Panc1 (cell line): ENCODE measurements at regions not wholly inside any gene's neighbourhood (a gene's known extent, or its start where the extent isn't known, plus 50 kb on each side); places are given as distances from the start of the nearest gene placed in this dataset.

Experiments used
- ATAC-seq: fragments of 200-7000 bp; cut with Tn5 transposase; 2 replicates; pipeline ENCODE4 v1.9.1; 2020; ENCODE audit warnings: mild to moderate bottlenecking, moderate library complexity
- BruUV-seq: library from RNA; stranded (reverse); fragments of 400-500 nt; replicated peaks from 2 replicates; lab custom pipeline; 2021; lab: Mats Ljungman, UMichigan
- CTCF ChIA-PET: fragments of 300-600 bp; sonication (Branson Sonifier 250); formaldehyde crosslinking; loops from one replicate; lab custom pipeline; 2022; ENCODE audit warnings: antibody characterized with exemption; lab: Charles Lee
- POLR2A ChIA-PET: fragments of 300-600 bp; sonication (Branson Sonifier 250); formaldehyde crosslinking; loops from one replicate; lab custom pipeline; 2022; ENCODE audit warnings: antibody characterized with exemption; lab: Charles Lee
- DNase-seq: peaks from one replicate; pipeline ENCODE4 v3.0.0-alpha.2; 2010; ENCODE audit warnings: low read depth, low spot score
- H3K27ac ChIP-seq: 2 replicates; pipeline ENCODE4 v1.5.1; 2011; ENCODE audit warnings: mild to moderate bottlenecking, low read length, inconsistent platforms
- H3K27me3 ChIP-seq: fragments of 200-500 bp; sonication (Bioruptor generic); 2 replicates; pipeline ENCODE4 v1.6.0; 2014; ENCODE audit warnings: low read length, inconsistent platforms; ENCODE audit not compliant: control insufficient read depth, insufficient read depth
- H3K36me3 ChIP-seq: fragments of 200-500 bp; sonication (Bioruptor generic); 2 replicates; pipeline ENCODE4 v1.5.1; 2014; ENCODE audit warnings: inconsistent platforms, mild to moderate bottlenecking, low read length, moderate library complexity; ENCODE audit not compliant: control insufficient read depth, insufficient read depth
- H3K4me1 ChIP-seq: 2 replicates; pipeline ENCODE4 v1.5.1; 2011; ENCODE audit warnings: inconsistent platforms, mild to moderate bottlenecking, low read length, moderate library complexity; ENCODE audit not compliant: control insufficient read depth, insufficient read depth
- H3K4me3 ChIP-seq, 2 experiments: 2 replicates each; pipeline ENCODE4 v1.5.1; 2011 to 2012; ENCODE audit warnings: low read depth in 2 of 2, low read length in 2 of 2, mild to moderate bottlenecking in 2 of 2, inconsistent platforms in 1 of 2, moderate library complexity in 1 of 2
- H3K9me3 ChIP-seq: fragments of 200-500 bp; sonication (Bioruptor generic); 2 replicates; pipeline ENCODE4 v1.5.1; 2014; ENCODE audit warnings: low read depth, mild to moderate bottlenecking, inconsistent platforms, low read length, moderate library complexity; ENCODE audit not compliant: control insufficient read depth, insufficient read depth
- CTCF ChIP-seq: fragments of 450-650 bp; IDR thresholded peaks from 2 replicates; pipeline ENCODE4 v1.5.1; 2017; ENCODE audit warnings: mild to moderate bottlenecking
- POLR2AphosphoS5 ChIP-seq: IDR thresholded peaks from 2 replicates; pipeline ENCODE4 v1.6.1; 2012; ENCODE audit warnings: mild to moderate bottlenecking, low read depth, low read length, moderate library complexity
- REST ChIP-seq, 2 experiments: IDR thresholded peaks; 2 replicates each; pipeline ENCODE4 v1.6.1; 2011 to 2012; ENCODE audit warnings: low read depth in 2 of 2, control low read depth in 1 of 2, low read length in 1 of 2, mild to moderate bottlenecking in 1 of 2, moderate library complexity in 1 of 2; ENCODE audit not compliant: insufficient read depth in 1 of 2
- SIN3A ChIP-seq: IDR thresholded peaks from 2 replicates; pipeline ENCODE4 v1.6.1; 2012; ENCODE audit warnings: low read depth, mild to moderate bottlenecking, low read length, moderate library complexity, borderline replicate concordance; ENCODE audit not compliant: insufficient read depth
- TCF7L2 ChIP-seq: IDR thresholded peaks from 2 replicates; pipeline ENCODE4 v1.6.1; 2011; ENCODE audit warnings: mild to moderate bottlenecking, low read depth, low read length, inconsistent platforms
- in situ Hi-C: cut with HindIII; loops from 2 replicates; pipeline ENCODE4 v1.10.0; 2016; ENCODE audit warnings: low sequenced_read_pairs, low pct_unique_long_range_greater_than_20kb
- intact Hi-C: fragments of 100-400 bp; cut with micrococcal nuclease; formaldehyde crosslinking; loops from one replicate; pipeline ENCODE4 v1.10.0; 2022; ENCODE audit not compliant: unreplicated experiment

- in situ Hi-C loops = no loop called here
- no peak overlapping the region for H3K27ac ChIP-seq
- CTCF ChIA-PET = interaction anchor here (0.6 kb wide), 1 partner anchor 215 kb away, joined by 3 read pairs; no protein-coding TSS in a partner anchor
- no peaks in the 10 kb centered on the region for H3K9me3 ChIP-seq
- no peak for TF ChIP-seq SIN3A
- TF ChIP-seq TCF7L2 = no peak
- no peak for TF ChIP-seq REST (IDR thresholded peaks at IDR 0.05; ENCODE audit: insufficient read depth in 1 of 2, low read depth in 2 of 2, low read length in 1 of 2)
- TF ChIP-seq POLR2AphosphoS5 = no peak
- TF ChIP-seq CTCF = no peak
- intact Hi-C loops = no loop called here
- no peaks in the 10 kb centered on the region for H3K36me3 ChIP-seq
- DNase-seq = no peak
- no peaks in the 10 kb centered on the region for H3K4me1 ChIP-seq
- no TSS peak for BruUV-seq
- H3K27me3 ChIP-seq = no peaks in the 10 kb centered on the region
- POLR2A ChIA-PET = no interaction called here
- ATAC-seq = no peak
- H3K4me3 ChIP-seq = no peak overlapping the region
These were observed 216.7 kb downstream of the PMP22 start for GRCh38 chr17:15048381-15048780.

GRCh38 chr17:15042311-15042710 lies 222.8 kb downstream of the PMP22 start:
- TF ChIP-seq TCF7L2 (no peak), REST (IDR thresholded peaks at IDR 0.05; ENCODE audit: insufficient read depth in 1 of 2, low read depth in 2 of 2, low read length in 1 of 2) (no peak), SIN3A (no peak), CTCF (no peak), POLR2AphosphoS5 (no peak)
- ATAC-seq = no peak

More at GRCh38 chr17:15042311-15042710, 222.8 kb downstream of the PMP22 start:
- Histone ChIP-seq H3K36me3 (no peaks in the 10 kb centered on the region), H3K9me3 (no peaks in the 10 kb centered on the region), H3K4me3 (no peak overlapping the region), H3K27me3 (no peaks in the 10 kb centered on the region), H3K27ac (no peak overlapping the region), H3K4me1 (no peaks in the 10 kb centered on the region)
- ChIA-PET CTCF (no interaction called here), POLR2A (no interaction called here)
- intact Hi-C loops = no loop called here
- DNase-seq = no peak
- BruUV-seq = no TSS peak
- in situ Hi-C loops = no loop called here
